ENCODE measurements at regions not wholly inside any gene's neighbourhood (a gene's known extent, or its start where the extent isn't known, plus 50 kb on each side); places are given as distances from the start of the nearest gene placed in this dataset.
A peak's percentile ranks its signal among the peaks of the same experiment; 100 is the strongest.

- Histone ChIP-seq H3K4me2 (no peak overlapping the region), H3K4me3 (ENCODE audit: low read depth in 2 of 2, low read length in 1 of 2) (no peak overlapping the region), H3K9me2 (no peaks in the 10 kb centered on the region), H3K4me1 (ENCODE audit: control insufficient read depth in 1 of 2, insufficient read depth in 2 of 2, low read depth in 1 of 2, low read length in 1 of 2) (peaks cover 0 to 48% of the 10 kb centered on the region in 2 experiments; a peak in 2 of 4 replicates), H3K36me3 (replicated peaks in 1 of 2; ENCODE audit: control insufficient read depth in 1 of 2, insufficient read depth in 2 of 2, low read length in 1 of 2) (no peaks in the 10 kb centered on the region), H3K79me2 (ENCODE audit: insufficient read depth) (no peaks in the 10 kb centered on the region), H3K9ac (no peak overlapping the region), H3F3A (replicated peaks; ENCODE audit: insufficient read depth) (no peaks in the 10 kb centered on the region), H3K27ac (ENCODE audit: low read depth in 2 of 2, low read length in 1 of 2) (no peak overlapping the region; a peak in 1 of 4 replicates), H4K20me1 (ENCODE audit: insufficient read depth) (no peaks in the 10 kb centered on the region), H3K27me3 (ENCODE audit: insufficient read depth) (no peaks in the 10 kb centered on the region), H2AFZ (ENCODE audit: low read depth) (no peak overlapping the region), H3K9me3 (no peaks in the 10 kb centered on the region)
- WGBS (ENCODE audit: low lambda C conversion rate), result 65% methylated on average over 7 of the region's 7 CpGs
- POLR2A ChIA-PET, result no interaction called here
- DNase-seq, result no peak
- TF ChIP-seq YY1 (IDR thresholded peaks at IDR 0.05; ENCODE audit: low read depth) (no peak), NFIC (IDR thresholded peaks at IDR 0.05; ENCODE audit: borderline replicate concordance) (no peak), USF2 (IDR thresholded peaks at IDR 0.05; ENCODE audit: borderline replicate concordance, low read depth, low read length) (no peak), MEF2A (IDR thresholded peaks at IDR 0.05; ENCODE audit: borderline replicate concordance, low read depth) (no peak), SMC3 (IDR thresholded peaks at IDR 0.05; ENCODE audit: low read depth, low read length) (no peak), EZH2phosphoT487 (IDR thresholded peaks at IDR 0.05; ENCODE audit: borderline replicate concordance, low read depth) (no peak), GATA2 (CRISPR knock-in tag; IDR thresholded peaks at IDR 0.05) (no peak), CHD2 (IDR thresholded peaks at IDR 0.05; ENCODE audit: low read length, partially characterized antibody) (no peak), TCF12 (IDR thresholded peaks at IDR 0.05) (0 out of 2 replicates have a peak, but pooled peaks have one; percentile 14), ZBTB33 (IDR thresholded peaks at IDR 0.05; ENCODE audit: borderline replicate concordance, low read depth) (no peak), EP300 (IDR thresholded peaks at IDR 0.05; ENCODE audit: borderline replicate concordance in 1 of 2, low read depth in 1 of 2, low read length in 1 of 2) (no peak), FOXM1 (IDR thresholded peaks at IDR 0.05; ENCODE audit: low read depth) (no peak), FOSL2 (IDR thresholded peaks at IDR 0.05; ENCODE audit: borderline replicate concordance, low read depth) (peak; percentile 50; the same call in 1 of the 2 replicates), RXRA (IDR thresholded peaks at IDR 0.05; ENCODE audit: borderline replicate concordance, low read depth) (no peak), JUND (IDR thresholded peaks at IDR 0.05) (no peak; the same call in 1 of the 2 replicates)
- TF ChIP-seq, protein P1, sequence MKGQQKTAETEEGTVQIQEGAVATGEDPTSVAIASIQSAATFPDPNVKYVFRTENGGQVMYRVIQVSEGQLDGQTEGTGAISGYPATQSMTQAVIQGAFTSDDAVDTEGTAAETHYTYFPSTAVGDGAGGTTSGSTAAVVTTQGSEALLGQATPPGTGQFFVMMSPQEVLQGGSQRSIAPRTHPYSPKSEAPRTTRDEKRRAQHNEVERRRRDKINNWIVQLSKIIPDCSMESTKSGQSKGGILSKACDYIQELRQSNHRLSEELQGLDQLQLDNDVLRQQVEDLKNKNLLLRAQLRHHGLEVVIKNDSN (IDR thresholded peaks at IDR 0.05; ENCODE audit: borderline replicate concordance, low read depth), result no peak
- TF ChIP-seq, protein P2, sequence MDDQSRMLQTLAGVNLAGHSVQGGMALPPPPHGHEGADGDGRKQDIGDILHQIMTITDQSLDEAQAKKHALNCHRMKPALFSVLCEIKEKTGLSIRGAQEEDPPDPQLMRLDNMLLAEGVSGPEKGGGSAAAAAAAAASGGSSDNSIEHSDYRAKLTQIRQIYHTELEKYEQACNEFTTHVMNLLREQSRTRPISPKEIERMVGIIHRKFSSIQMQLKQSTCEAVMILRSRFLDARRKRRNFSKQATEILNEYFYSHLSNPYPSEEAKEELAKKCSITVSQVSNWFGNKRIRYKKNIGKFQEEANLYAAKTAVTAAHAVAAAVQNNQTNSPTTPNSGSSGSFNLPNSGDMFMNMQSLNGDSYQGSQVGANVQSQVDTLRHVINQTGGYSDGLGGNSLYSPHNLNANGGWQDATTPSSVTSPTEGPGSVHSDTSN (IDR thresholded peaks at IDR 0.05), result no peak
- TF ChIP-seq, protein P3, sequence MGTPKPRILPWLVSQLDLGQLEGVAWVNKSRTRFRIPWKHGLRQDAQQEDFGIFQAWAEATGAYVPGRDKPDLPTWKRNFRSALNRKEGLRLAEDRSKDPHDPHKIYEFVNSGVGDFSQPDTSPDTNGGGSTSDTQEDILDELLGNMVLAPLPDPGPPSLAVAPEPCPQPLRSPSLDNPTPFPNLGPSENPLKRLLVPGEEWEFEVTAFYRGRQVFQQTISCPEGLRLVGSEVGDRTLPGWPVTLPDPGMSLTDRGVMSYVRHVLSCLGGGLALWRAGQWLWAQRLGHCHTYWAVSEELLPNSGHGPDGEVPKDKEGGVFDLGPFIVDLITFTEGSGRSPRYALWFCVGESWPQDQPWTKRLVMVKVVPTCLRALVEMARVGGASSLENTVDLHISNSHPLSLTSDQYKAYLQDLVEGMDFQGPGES (IDR thresholded peaks at IDR 0.05; ENCODE audit: low read depth, low read length), result no peak
- CTCF ChIA-PET, result interaction anchor here (0.7 to 2.0 kb wide), 5 partner anchors 10 to 283 kb away, joined by 3 to 12 read pairs (median 3); no protein-coding TSS in a partner anchor
Measured at GRCh38 chr5:72649449-72649848, 142.2 kb upstream of the ZNF366 start.
